Activated B cell treated with CpG ODN at 0.5 μM for 24 hours (primary cell): ENCODE measurements at regions not wholly inside any gene's neighbourhood (a gene's known extent, or its start where the extent isn't known, plus 50 kb on each side); places are given as distances from the start of the nearest gene placed in this dataset.

Experiments used
- ATAC-seq: fragments of 200-7000 bp; cut with Tn5 transposase; one replicate; pipeline ENCODE4 v1.10.0; 2021; ENCODE audit warnings: low read depth, mild to moderate bottlenecking, moderate library complexity
- CTCF ChIA-PET: fragments of 350-600 bp; sonication (Branson Sonifier 250); formaldehyde crosslinking; loops from one replicate; lab custom pipeline; 2021; ENCODE audit warnings: antibody characterized with exemption; lab: Charles Lee
- POLR2A ChIA-PET: fragments of 350-600 bp; sonication (Branson Sonifier 250); formaldehyde crosslinking; loops from one replicate; lab custom pipeline; 2021; ENCODE audit warnings: antibody characterized with exemption; lab: Charles Lee
- DNase-seq: peaks from one replicate; pipeline ENCODE4 v3.0.0; 2022
- H3K27ac Mint-ChIP-seq: one replicate; pipeline ENCODE4 v1.8.0; 2020; ENCODE audit warnings: mixed read lengths
- H3K27me3 Mint-ChIP-seq: one replicate; pipeline ENCODE4 v1.8.0; 2021; ENCODE audit warnings: mixed read lengths
- H3K36me3 Mint-ChIP-seq: one replicate; pipeline ENCODE4 v1.8.0; 2021; ENCODE audit warnings: low read depth, mixed read lengths
- H3K4me1 Mint-ChIP-seq: one replicate; pipeline ENCODE4 v1.8.0; 2021; ENCODE audit warnings: mixed read lengths
- H3K4me3 Mint-ChIP-seq: one replicate; pipeline ENCODE4 v1.8.0; 2020; ENCODE audit warnings: mild to moderate bottlenecking, mixed read lengths
- H3K9me3 Mint-ChIP-seq: one replicate; pipeline ENCODE4 v1.8.0; 2020; ENCODE audit warnings: mixed read lengths
- intact Hi-C: fragments of 100-400 bp; cut with micrococcal nuclease; formaldehyde crosslinking; loops from one replicate; pipeline ENCODE4 v1.15.1; 2024
- TF ChIP-seq, protein P1 (sequence below): fragments of 200-600 bp; IDR thresholded peaks from one replicate; pipeline ENCODE4 v1.8.0; 2022; ENCODE audit warnings: antibody characterized with exemption, mild to moderate bottlenecking

- POLR2A ChIA-PET: no interaction called here
- ATAC-seq (no peak), DNase-seq (no peak)
- Mint-ChIP-seq H3K27me3 (no peaks in the 10 kb centered on the region), H3K27ac (no peak overlapping the region), H3K9me3 (no peaks in the 10 kb centered on the region), H3K4me1 (no peaks in the 10 kb centered on the region), H3K4me3 (no peak overlapping the region), H3K36me3 (no peaks in the 10 kb centered on the region)
- CTCF ChIA-PET: interaction anchor here (0.7 kb wide), 1 partner anchor 290 kb away, joined by 3 read pairs; no protein-coding TSS in a partner anchor
- intact Hi-C loops: no loop called here
- TF ChIP-seq, protein P1, sequence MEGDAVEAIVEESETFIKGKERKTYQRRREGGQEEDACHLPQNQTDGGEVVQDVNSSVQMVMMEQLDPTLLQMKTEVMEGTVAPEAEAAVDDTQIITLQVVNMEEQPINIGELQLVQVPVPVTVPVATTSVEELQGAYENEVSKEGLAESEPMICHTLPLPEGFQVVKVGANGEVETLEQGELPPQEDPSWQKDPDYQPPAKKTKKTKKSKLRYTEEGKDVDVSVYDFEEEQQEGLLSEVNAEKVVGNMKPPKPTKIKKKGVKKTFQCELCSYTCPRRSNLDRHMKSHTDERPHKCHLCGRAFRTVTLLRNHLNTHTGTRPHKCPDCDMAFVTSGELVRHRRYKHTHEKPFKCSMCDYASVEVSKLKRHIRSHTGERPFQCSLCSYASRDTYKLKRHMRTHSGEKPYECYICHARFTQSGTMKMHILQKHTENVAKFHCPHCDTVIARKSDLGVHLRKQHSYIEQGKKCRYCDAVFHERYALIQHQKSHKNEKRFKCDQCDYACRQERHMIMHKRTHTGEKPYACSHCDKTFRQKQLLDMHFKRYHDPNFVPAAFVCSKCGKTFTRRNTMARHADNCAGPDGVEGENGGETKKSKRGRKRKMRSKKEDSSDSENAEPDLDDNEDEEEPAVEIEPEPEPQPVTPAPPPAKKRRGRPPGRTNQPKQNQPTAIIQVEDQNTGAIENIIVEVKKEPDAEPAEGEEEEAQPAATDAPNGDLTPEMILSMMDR: no peak
These were observed 59.3 kb downstream of the BTBD3 start for GRCh38 chr20:11976966-11977365.

GRCh38 chr20:11978496-11978895 is 60.8 kb downstream of the BTBD3 start:
- Mint-ChIP-seq H3K4me1 (no peaks in the 10 kb centered on the region), H3K36me3 (no peaks in the 10 kb centered on the region), H3K9me3 (no peaks in the 10 kb centered on the region), H3K27me3 (no peaks in the 10 kb centered on the region), H3K4me3 (no peak overlapping the region), H3K27ac (no peak overlapping the region)
- no peak for ATAC-seq
- intact Hi-C loops: no loop called here
- ChIA-PET CTCF (no interaction called here), POLR2A (no interaction called here)
- DNase-seq: no peak
- TF ChIP-seq, protein P1: no peak

DNA sequence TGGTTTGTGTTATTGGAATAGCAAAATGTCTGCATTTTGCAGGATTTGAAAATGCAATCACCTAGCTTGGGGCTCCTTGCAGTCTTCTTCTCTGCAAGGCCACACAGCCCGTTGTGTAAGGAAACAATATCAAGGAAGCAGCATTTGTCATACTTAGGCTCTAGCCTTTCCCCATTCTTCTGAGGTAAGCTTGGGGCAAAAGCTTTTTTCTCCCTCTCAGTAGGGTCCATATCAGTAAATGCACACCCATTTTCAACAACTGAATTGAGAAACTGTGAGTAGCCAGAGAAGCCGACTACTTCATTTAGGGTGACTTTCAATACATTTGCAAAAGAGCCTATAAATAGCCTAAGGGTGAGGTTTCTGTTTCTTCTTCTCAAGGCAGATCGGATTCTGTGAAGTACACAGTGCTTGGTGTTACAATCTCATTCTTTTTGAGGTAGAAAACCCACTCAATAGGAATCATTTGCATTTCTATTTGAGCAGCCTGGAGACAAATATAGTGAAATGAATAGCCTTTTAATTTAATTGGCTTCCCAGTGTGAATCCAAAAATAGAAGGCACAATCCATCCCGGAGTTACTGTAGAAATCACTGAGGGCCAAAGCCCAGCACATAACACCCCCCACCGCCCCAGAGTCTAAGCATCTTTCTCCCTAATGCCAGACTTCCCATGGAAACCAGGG is 61.8 kb downstream of the BTBD3 start:
- Mint-ChIP-seq H3K4me1 (no peaks in the 10 kb centered on the region), H3K36me3 (no peaks in the 10 kb centered on the region), H3K4me3 (no peak overlapping the region), H3K27me3 (no peaks in the 10 kb centered on the region), H3K9me3 (no peaks in the 10 kb centered on the region), H3K27ac (no peak overlapping the region)
- intact Hi-C loops: no loop called here
- ChIA-PET CTCF (no interaction called here), POLR2A (no interaction called here)
- ATAC-seq: no peak
- TF ChIP-seq, protein P1: no peak
- no peak for DNase-seq

GRCh38 chr20:11980263-11980662 is 62.6 kb downstream of the BTBD3 start:
- no peaks in the 10 kb centered on the region for H3K4me1 Mint-ChIP-seq
- ChIA-PET CTCF (no interaction called here), POLR2A (no interaction called here)
- intact Hi-C loops: no loop called here
- H3K4me3 Mint-ChIP-seq: no peak overlapping the region
- no peak overlapping the region for H3K27ac Mint-ChIP-seq
- no peak for DNase-seq
- no peak for ATAC-seq
- TF ChIP-seq, protein P1: no peak
- H3K36me3 Mint-ChIP-seq: no peaks in the 10 kb centered on the region
- H3K27me3 Mint-ChIP-seq: no peaks in the 10 kb centered on the region
- no peaks in the 10 kb centered on the region for H3K9me3 Mint-ChIP-seq

DNA sequence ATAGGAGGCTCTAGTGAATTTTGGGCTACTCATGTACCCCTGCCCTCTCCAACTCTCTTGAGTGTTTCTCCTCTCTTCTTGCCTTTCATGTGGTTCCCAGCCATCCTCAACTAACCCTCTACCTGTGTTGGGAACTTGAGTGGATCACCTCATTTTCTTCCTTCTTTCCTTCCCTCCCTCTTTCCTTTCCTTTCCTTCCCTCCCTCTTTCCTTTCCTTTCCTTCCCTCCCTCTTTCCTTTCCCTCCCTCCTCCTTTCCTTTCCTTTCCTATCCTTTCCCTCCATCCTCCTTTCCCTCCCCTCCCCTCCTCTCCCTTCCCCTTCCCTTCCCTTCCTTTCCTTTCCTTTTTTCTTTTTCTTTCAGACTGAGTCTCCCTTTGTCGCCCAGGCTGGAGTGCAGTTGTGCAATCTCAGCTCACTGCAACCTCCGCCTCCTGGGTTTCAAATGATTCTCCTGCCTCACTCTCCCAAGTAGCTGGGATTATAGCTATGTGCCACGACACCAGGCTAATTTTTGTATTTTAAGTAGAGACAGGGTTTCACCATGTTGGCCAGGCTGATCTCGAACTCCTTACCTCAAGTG is 63.8 kb downstream of the BTBD3 start:
- Mint-ChIP-seq H3K9me3 (no peaks in the 10 kb centered on the region), H3K36me3 (no peaks in the 10 kb centered on the region), H3K4me3 (no peak overlapping the region), H3K27me3 (no peaks in the 10 kb centered on the region), H3K27ac (no peak overlapping the region), H3K4me1 (no peaks in the 10 kb centered on the region)
- TF ChIP-seq, protein P1: no peak
- ATAC-seq (no peak), DNase-seq (no peak)
- POLR2A ChIA-PET: no interaction called here
- CTCF ChIA-PET: no interaction called here
- intact Hi-C loops: no loop called here
